ENCODE measurements at regions not wholly inside any gene's neighbourhood (a gene's known extent, or its start where the extent isn't known, plus 50 kb on each side); places are given as distances from the start of the nearest gene placed in this dataset.
A peak's percentile ranks its signal among the peaks of the same experiment; 100 is the strongest.

DNA sequence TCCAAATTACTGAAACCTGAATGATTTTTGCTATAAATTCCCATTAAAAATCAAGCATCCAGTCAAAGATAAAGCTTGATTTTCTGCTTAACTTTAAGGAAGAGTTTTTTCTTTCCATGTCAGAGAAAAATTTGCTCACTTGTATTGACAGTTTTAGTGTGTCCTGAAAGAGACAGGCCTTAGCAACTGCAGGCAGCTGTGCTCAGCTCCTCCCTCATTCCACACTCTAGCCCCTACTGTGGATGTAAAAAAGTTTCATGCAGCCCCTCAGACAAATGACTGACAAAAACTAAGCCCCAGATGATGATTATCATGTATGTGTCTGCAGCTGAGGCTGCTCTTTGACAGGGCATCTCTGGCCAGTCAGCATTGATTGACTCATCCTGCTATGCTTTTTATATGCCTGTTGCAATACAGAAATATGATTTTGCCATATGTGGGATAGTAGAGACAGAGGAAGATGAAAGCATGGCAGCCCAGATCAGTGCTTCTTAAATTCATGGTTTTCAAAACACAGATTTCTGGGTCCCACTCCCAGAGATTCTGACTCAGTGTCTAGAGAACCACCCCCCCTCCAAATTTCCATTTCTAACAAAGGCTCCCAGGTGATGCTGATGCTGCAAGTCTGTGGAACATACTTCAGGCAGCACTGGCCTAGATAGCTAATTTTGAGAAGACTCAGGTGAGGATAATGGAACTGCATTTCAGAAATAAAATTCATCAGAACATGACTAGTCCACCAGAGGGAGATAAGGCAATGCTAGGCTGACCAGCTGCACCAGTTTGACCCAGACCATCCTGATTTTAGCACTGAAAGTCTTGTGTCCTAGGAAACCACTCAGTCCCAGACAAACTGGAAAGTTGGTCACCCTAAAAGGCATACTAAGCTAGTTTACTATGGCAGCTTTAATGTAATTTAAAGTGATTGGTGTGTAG, 298.7 kb upstream of the KCNN2 start:
- H3K4me3 ChIP-seq, result no peak overlapping the region
- DNase-seq (no peak), FAIRE-seq (no peak), ATAC-seq (no peak)
- intact Hi-C loops (cut with DNase I), result no loop called here
- H3K9me3 ChIP-seq, result no peaks in the 10 kb centered on the region
- no peaks in the 10 kb centered on the region for H3K36me3 ChIP-seq
- TF ChIP-seq, protein P1, sequence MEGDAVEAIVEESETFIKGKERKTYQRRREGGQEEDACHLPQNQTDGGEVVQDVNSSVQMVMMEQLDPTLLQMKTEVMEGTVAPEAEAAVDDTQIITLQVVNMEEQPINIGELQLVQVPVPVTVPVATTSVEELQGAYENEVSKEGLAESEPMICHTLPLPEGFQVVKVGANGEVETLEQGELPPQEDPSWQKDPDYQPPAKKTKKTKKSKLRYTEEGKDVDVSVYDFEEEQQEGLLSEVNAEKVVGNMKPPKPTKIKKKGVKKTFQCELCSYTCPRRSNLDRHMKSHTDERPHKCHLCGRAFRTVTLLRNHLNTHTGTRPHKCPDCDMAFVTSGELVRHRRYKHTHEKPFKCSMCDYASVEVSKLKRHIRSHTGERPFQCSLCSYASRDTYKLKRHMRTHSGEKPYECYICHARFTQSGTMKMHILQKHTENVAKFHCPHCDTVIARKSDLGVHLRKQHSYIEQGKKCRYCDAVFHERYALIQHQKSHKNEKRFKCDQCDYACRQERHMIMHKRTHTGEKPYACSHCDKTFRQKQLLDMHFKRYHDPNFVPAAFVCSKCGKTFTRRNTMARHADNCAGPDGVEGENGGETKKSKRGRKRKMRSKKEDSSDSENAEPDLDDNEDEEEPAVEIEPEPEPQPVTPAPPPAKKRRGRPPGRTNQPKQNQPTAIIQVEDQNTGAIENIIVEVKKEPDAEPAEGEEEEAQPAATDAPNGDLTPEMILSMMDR (IDR thresholded peaks at IDR 0.05), result no peak
- H3K27me3 ChIP-seq, result no peaks in the 10 kb centered on the region
- peaks cover 8 to 14% (median 13%) of the 10 kb centered on the region in 3 donors for H3K4me1 ChIP-seq
- no peak overlapping the region for H3K27ac ChIP-seq

DNA sequence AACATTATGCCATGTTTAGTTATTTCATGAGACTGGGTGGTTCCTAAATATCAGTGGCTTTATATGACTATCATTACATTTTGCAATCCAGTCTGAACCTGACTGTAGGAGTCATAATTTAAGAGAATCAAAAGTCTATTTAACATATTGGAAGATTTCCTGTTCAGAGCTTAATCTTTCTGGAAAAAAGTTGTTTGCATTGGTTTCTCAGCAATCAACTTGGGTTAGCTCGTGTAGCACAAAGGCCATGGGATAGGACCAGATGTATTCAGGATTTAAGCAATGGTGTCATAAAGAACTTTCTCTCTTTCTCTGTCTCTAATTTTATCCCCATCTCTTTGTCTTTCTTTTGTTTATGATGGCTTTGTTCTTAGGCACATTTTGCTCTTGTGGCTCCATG, 296.0 kb upstream of the KCNN2 start:
- Histone ChIP-seq H3K27me3 (no peaks in the 10 kb centered on the region), H3K27ac (peak overlapping the region in 2 of 4 donors; percentile 54 to 64), H3K4me3 (no peak overlapping the region), H3K4me1 (peaks cover 8 to 14% (median 13%) of the 10 kb centered on the region in 3 donors), H3K9me3 (no peaks in the 10 kb centered on the region), H3K36me3 (no peaks in the 10 kb centered on the region)
- TF ChIP-seq, protein P1 (IDR thresholded peaks at IDR 0.05), result no peak
- ATAC-seq (peak; percentile 60 to 85 (median 80)), FAIRE-seq (no peak), DNase-seq (peak in 1 of 6 donors; percentile 17)
- intact Hi-C loops (cut with DNase I), result no loop called here
- 18 to 20% methylated on average over 1 of the region's 1 CpG for WGBS, 2 donors

DNA sequence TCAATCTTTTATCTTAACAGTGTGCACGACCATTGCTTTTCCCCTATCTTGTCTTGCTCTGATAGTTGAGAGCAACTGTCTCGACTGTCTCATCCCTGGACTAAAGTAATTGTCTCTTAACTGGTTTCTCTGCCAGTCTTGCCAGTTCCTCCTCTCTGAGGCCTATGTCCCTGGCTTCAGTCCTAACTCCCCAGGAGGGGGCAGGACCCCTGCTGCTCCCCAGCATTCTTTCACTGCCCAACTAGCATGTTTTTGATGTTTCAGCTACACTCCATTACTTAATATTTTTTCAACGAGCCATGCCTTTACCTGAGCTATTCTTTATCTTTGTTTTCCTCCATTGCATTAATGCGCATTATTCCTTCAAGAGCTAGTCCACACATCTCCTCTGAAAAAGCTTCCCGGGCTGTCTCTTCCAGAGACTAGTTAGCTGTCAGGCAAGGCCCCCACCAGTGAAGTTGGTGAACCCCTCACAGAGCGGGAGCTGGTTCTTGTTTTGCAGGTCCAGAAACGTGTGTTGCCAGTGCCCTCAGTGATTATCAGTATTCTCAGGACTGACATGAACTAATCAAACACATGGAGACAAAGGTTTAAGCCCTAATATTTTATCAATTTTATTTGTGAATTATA, 291.7 kb upstream of the KCNN2 start:
- Histone ChIP-seq H3K4me1 (peaks cover 3 to 13% (median 7%) of the 10 kb centered on the region in 3 donors), H3K4me3 (no peak overlapping the region), H3K9me3 (no peaks in the 10 kb centered on the region), H3K27me3 (no peaks in the 10 kb centered on the region), H3K36me3 (no peaks in the 10 kb centered on the region), H3K27ac (no peak overlapping the region)
- FAIRE-seq, result no peak
- ATAC-seq, result no peak
- TF ChIP-seq, protein P1 (IDR thresholded peaks at IDR 0.05), result no peak
- WGBS, 2 donors, result 73 to 74% methylated on average over 7 of the region's 7 CpGs
- DNase-seq, result no peak
- intact Hi-C loops (cut with DNase I), result no loop called here

DNA sequence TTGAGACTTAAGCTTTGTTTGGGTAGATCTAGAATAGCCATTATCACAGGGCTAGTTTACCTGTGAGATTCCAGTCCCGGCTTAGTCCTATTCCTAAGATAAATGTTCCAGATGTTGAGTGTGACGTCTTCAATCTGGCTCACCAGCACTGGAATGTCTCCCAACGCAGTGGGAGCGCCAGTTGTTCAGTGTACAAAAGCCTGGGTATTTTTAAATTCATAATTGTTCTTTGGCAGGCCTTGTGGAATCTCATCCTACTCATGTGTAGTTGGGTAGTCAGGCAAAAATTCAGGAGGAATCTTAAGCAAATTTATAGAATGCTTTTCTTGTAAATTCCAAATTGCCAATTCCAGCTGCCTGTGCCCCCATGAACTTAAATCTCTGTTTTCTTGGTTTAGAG, 272.6 kb upstream of the KCNN2 start:
- Histone ChIP-seq H3K9me3 (no peaks in the 10 kb centered on the region), H3K4me1 (no peaks in the 10 kb centered on the region), H3K4me3 (no peak overlapping the region), H3K36me3 (no peaks in the 10 kb centered on the region), H3K27ac (no peak overlapping the region), H3K27me3 (no peaks in the 10 kb centered on the region)
- ATAC-seq (no peak), FAIRE-seq (no peak), DNase-seq (no peak)
- intact Hi-C loops (cut with DNase I), result no loop called here
- TF ChIP-seq, protein P1 (IDR thresholded peaks at IDR 0.05), result no peak
- 55 to 56% methylated on average over 4 of the region's 4 CpGs for WGBS, 2 donors

DNA sequence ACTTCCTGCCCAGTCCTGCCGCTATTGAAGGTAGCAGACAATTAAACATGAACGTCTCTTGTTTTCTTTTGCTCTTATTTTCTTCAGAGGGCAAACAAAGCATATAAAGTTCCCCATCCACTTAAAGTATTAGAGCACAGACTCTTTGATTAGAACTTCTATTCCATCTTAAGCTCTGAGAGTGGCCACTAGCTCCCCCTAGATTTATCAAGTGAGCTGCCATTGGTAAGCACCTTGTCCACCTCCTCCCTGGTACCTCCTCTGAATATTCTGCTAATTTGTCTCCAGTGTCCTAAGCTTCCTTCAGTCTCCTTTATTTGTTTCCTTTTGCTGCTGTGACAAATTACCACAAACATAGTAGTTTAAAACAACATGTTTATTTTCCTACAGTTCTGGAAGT, 264.3 kb upstream of the KCNN2 start:
- TF ChIP-seq, protein P1 (IDR thresholded peaks at IDR 0.05), result no peak
- Histone ChIP-seq H3K4me3 (no peak overlapping the region), H3K27ac (no peak overlapping the region), H3K9me3 (no peaks in the 10 kb centered on the region), H3K36me3 (no peaks in the 10 kb centered on the region), H3K4me1 (no peaks in the 10 kb centered on the region), H3K27me3 (no peaks in the 10 kb centered on the region)
- ATAC-seq (peak in 1 of 4 donors; percentile 51), FAIRE-seq (no peak), DNase-seq (no peak)
- intact Hi-C loops (cut with DNase I), result no loop called here
- 67 to 70% methylated on average over 2 of the region's 2 CpGs for WGBS, 2 donors
